VCaP (cell line): ENCODE measurements at regions not wholly inside any gene's neighbourhood (a gene's known extent, or its start where the extent isn't known, plus 50 kb on each side); places are given as distances from the start of the nearest gene placed in this dataset.

Experiments used
- H3K27ac ChIP-seq: fragments of 450-650 bp; 2 replicates; pipeline ENCODE4 v1.5.1; 2017
- CTCF ChIP-seq: fragments of 450-650 bp; conservative IDR thresholded peaks from 2 replicates; pipeline ENCODE4 v1.5.1; 2017; ENCODE audit warnings: mild to moderate bottlenecking, moderate library complexity

DNA sequence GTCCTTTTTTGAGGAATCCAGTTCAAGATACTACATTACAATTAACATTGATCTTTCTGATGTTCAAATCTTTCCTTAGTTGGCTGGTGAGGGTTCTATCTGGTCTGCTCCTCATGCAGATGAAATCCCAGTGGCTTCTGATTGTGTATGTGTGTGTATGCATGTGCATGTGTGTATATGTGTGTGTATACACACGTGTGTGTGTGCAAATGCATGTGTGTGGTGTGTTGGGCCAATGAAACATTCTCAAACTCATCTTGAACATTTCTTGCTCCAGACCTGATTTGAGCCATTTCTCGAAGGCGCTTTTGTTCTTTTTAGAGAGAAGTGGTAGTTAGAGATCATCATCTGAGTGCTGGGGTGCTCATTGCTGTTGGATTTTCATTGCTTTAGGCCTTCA lies 113.9 kb downstream of the GLRX3 start:
- TF ChIP-seq CTCF: no peak
- no peak overlapping the region for H3K27ac ChIP-seq

DNA sequence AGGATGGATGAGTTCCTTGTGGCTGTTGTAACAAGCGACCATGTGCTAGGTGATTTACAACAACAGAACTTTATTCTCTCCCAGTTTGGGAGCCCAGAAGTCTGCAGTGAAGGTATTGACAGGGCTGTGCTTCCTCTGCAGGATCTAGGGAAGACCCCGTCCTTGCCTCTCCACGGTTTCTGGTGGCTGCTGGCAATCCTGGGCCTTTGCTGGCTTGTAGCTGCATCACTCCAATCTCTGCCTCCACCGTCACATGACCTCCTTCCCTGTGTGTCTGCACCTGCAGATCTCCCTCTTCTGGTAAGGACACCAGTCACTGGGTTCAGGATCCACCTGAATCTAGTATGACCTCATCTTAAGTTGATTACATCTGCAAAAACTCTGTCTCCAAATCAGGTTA lies 115.6 kb downstream of the GLRX3 start:
- no peak for TF ChIP-seq CTCF
- no peak overlapping the region for H3K27ac ChIP-seq

DNA sequence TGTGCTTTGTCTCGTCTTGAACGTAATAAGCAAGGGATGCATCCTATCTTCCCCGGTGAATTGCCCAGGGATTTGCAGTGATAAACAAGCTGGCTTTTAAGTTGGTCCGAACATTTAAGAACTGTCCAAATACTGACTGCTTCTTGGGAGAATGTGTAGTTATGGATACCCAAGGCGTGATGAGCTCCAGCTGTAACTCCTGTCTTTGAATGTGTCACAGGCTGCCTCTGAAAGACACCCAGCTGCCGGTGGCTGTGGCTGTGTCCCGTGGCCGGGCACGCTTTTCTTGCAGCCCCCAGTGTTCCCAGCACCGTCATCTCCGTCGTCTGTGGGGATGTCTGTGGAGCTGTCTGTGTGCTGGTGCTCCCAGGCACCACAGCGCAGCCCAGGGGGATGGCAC lies 118.1 kb downstream of the GLRX3 start:
- no peak overlapping the region for H3K27ac ChIP-seq
- TF ChIP-seq CTCF: no peak

GRCh38 chr10:130254662-130255061 lies 118.5 kb downstream of the GLRX3 start:
- no peak for TF ChIP-seq CTCF
- H3K27ac ChIP-seq: no peak overlapping the region

- no peak for TF ChIP-seq CTCF
- no peak overlapping the region for H3K27ac ChIP-seq
These were observed 119.6 kb downstream of the GLRX3 start for GRCh38 chr10:130255777-130256176.

GRCh38 chr10:130257897-130258296 lies 121.7 kb downstream of the GLRX3 start:
- TF ChIP-seq CTCF: no peak
- no peak overlapping the region for H3K27ac ChIP-seq

- TF ChIP-seq CTCF: no peak
- no peak overlapping the region for H3K27ac ChIP-seq
These were observed 123.2 kb downstream of the GLRX3 start for GRCh38 chr10:130259380-130259779.

- TF ChIP-seq CTCF: no peak
- H3K27ac ChIP-seq: no peak overlapping the region
These were observed 125.1 kb downstream of the GLRX3 start for GRCh38 chr10:130261306-130261705.
